ENCODE measurements at regions not wholly inside any gene's neighbourhood (a gene's known extent, or its start where the extent isn't known, plus 50 kb on each side); places are given as distances from the start of the nearest gene placed in this dataset.

GRCh38 chr4:19819737-19820136, 432.0 kb upstream of the SLIT2 start:
- TF ChIP-seq CTCF (IDR thresholded peaks at IDR 0.05; ENCODE audit: low read depth, low read length, poor library complexity, severe bottlenecking) (no peak), EZH2phosphoT487 (IDR thresholded peaks at IDR 0.05; ENCODE audit: borderline replicate concordance, low read length) (no peak)

All from DOHH2 (cell line).